ENCODE measurements at regions not wholly inside any gene's neighbourhood (a gene's known extent, or its start where the extent isn't known, plus 50 kb on each side); places are given as distances from the start of the nearest gene placed in this dataset.

GRCh38 chr21:35149698-35150097 is 100.6 kb upstream of the RUNX1 start:
- no peak for TF ChIP-seq CTCF (IDR thresholded peaks at IDR 0.05 in 8 of 11, conservative IDR thresholded peaks at IDR 0.05 in 3 of 11)
- no peak for TF ChIP-seq POLR2A (IDR thresholded peaks at IDR 0.05)
- no peak for TF ChIP-seq POLR2AphosphoS5 (IDR thresholded peaks at IDR 0.05)

Data from spleen (tissue), 7 donors.